GM12874 (cell line): ENCODE measurements at regions not wholly inside any gene's neighbourhood (a gene's known extent, or its start where the extent isn't known, plus 50 kb on each side); places are given as distances from the start of the nearest gene placed in this dataset.

Experiments used
- CTCF ChIP-seq: IDR thresholded peaks from 2 replicates; pipeline ENCODE4 v1.5.1; 2011; ENCODE audit warnings: low read depth, mild to moderate bottlenecking, control low read depth, low read length, moderate library complexity; ENCODE audit not compliant: insufficient read depth

DNA sequence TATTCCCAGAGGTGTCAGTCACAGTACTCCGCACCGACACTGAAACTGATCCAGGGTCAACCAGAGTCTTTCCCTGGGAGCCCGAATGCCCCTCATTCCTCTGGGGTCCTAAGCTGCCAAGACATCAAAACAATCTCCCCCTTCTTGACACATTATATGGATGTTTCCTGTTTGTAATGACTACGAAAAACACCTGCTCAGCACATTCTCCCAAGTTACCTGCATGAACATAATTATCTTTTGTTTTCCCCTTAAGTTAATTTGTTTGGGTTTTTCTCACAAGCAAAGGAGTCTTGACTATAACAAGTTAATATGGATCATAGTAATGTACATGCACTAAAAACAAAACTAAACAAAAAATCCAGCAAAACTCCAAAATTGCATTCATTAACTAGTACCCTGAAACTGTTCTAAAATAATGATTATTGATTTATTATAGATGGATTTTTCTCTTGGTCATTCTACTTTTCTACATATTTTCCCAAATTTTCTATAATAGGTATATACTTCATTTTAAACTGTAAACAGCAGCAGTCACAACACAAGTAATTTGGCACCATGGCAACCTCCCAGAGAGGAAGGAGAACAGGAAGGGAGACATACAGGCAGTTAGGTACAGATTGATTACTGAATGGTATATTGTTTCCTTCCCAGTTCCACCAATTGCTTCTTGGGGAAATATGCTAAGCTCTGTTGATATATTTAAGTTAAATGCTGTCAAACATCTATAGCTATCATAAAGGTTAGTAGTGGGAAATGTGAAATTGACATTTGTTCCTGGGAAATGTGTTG, 631.5 kb downstream of the METTL15 start:
- no peak for TF ChIP-seq CTCF

DNA sequence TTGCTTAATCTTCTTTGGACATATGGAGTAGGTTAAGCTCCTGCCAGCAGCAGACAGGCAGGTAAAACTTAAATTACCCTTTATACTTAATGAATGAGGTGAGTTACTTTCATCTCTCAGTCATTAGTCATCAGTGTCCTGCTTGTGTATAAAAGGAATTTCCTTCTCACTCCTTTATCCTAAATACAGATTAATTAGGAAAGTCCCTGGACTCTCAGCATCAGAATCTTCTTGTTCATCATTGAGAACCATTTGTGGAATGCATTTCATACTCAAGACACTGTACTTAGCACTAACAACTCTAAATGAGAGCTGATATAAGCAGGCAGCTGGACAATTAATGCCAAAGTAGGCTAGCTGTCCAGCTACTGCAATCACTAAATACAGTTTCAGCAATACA, 630.4 kb downstream of the METTL15 start:
- TF ChIP-seq CTCF = no peak

DNA sequence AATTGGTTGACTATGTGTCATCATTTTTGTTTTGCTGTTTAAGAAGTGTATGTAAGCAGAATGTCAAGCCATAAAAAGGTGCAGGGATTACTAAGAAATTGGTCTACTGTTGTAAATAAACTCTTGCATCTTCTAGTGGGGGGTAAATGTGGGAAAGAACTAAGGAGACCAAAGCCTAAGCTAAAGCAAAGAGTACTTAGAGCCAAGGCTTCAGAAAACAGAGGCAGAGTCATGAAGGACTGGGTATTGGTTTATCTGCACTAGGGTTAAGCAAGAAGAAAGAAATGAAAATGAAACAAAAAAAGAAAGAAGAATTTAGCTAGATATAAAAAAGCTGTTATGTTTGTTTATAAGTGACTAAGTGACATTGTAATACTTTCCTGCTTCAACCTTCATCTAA, 628.1 kb downstream of the METTL15 start:
- TF ChIP-seq CTCF = no peak

DNA sequence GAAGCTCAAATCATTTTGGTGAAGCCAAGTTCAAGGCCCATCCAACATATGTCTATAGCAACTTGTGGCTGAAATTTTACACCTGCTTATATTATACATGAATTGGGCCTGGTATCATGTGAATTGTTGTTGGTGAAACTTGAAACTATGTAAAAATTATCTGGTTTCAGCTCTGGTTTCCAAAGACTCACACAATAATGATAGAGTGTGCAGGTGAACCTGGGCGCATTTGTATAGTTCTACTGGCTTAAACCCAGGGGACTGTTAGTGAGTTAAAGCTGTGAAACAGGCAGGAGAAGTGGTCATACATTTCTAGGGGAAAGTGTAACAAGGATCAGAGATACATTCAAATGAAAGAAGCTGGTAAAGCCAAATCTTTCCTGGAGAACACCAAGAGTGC, 627.3 kb downstream of the METTL15 start:
- no peak for TF ChIP-seq CTCF

DNA sequence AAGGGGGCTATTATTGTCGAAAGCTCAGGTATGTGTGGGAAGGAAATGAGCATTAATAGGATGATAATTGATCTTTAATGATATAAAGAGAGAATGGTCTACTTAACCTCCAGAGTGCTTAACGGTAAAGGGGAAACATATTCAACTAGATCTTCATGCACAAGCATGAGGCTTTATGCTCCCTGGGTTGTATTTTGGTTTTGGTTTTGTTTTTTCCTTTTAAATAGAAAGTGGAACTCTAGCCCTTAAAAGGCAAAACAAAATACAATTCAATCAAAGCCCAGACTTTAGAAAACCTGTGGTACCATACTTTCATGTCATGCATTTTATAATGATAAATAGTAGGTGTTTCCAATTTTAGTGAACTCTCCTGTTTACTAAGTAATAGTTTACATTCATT, 622.7 kb downstream of the METTL15 start:
- no peak for TF ChIP-seq CTCF

DNA sequence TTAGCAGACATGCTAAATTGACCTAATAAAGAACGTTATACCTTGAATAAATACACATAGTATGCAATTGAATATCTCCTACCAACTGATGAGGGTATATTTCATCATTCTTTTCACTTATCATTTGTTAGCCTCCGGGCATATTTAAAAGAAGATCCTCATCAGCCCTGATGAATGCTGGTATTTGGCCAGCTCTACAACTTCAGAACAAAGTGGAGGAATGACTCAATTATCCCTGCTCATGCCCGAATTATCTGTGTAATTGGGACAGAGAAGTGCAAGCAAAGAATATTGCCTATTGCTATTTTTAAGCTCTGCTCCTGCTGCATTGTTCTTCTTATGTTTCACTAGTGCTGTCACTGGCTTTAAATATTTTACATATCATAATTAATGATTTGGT, 622.1 kb downstream of the METTL15 start:
- no peak for TF ChIP-seq CTCF

- no peak for TF ChIP-seq CTCF
These were observed 621.2 kb downstream of the METTL15 start for GRCh38 chr11:28729339-28729738.
